Pancreas (tissue), 10 donors: ENCODE measurements at regions not wholly inside any gene's neighbourhood (a gene's known extent, or its start where the extent isn't known, plus 50 kb on each side); places are given as distances from the start of the nearest gene placed in this dataset.

Source experiments
- ATAC-seq, 4 donors: fragments of 200-7000 bp; cut with Tn5 transposase; one replicate each; pipeline versions ENCODE4 v1.8.0 to v1.9.1; 2020; ENCODE audit warnings: mild to moderate bottlenecking in 4 of 4, moderate library complexity in 4 of 4
- DNase-seq, 6 donors: peaks; one replicate each; pipeline ENCODE4 v3.0.0-alpha.2; 2020
- FAIRE-seq: peaks from 2 replicates; lab custom pipeline; 2012; peaks lifted over from hg19 to GRCh38; lab: Jason Lieb, UNC
- H3K27ac ChIP-seq, 4 donors: fragments of 200-600 bp; sonication (generic); 1 replicate in 3 of 4; 2 replicates in 1 of 4; pipeline versions ENCODE4 v1.5.0 to v1.8.0; 2020
- H3K27me3 ChIP-seq, 4 donors: fragments of 200-600 bp; one replicate each; pipeline ENCODE4 v1.8.0; 2021
- H3K36me3 ChIP-seq, 3 donors: fragments of 200-600 bp; sonication (generic) in 1 of 3; one replicate each; pipeline versions ENCODE4 v1.5.0 to v1.8.0; 2020 to 2021
- H3K4me1 ChIP-seq, 3 donors: fragments of 200-600 bp; one replicate each; pipeline ENCODE4 v1.8.0; 2021
- H3K4me3 ChIP-seq, 4 donors: fragments of 200-600 bp; sonication (generic) in 2 of 4; one replicate each; pipeline versions ENCODE4 v1.5.0 to v1.8.0; 2020 to 2021
- H3K9me3 ChIP-seq, 4 donors: fragments of 200-600 bp; one replicate each; pipeline ENCODE4 v1.8.0; 2021
- WGBS, 2 donors: extraction: QIAGEN DNeasy Blood & Tissue Kit; methylation state at CpG; one replicate each; pipeline ENCODE4 v1.1.7; 2013; 5-methylcytosine and 5-hydroxymethylcytosine counted together
- intact Hi-C, 3 donors: fragments of 100-400 bp; cut with DNase I; formaldehyde crosslinking; loops; one replicate each; pipeline versions ENCODE4 v1.11.1 to v1.14.2; 2022
- TF ChIP-seq, protein P1 (sequence below), 4 donors: fragments of 200-600 bp; sonication (generic) in 3 of 4; IDR thresholded peaks; one replicate each; pipeline versions ENCODE4 v1.5.0 to v1.8.0; 2021; ENCODE audit warnings: antibody characterized with exemption in 4 of 4
- donor health status: healthy with polysubstance abuse.
- donor health status: DM: no; HTN: no; CAD: no; lungs with moderate emphysema.
- donor health status: DM: no; HTN: no; CAD: no.
- donor health status: control.
- donor health status: control.
- donor health status: Bipolar disorder and iron deficiency.
- donor health status: DM: yes; HTN: yes; CAD: no.
- donor health status: DM: no; HTN: no; CAD: no.
- donor health status: DM: no; HTN: no; CAD: no.
- donor health status: DM: yes; HTN: yes; CAD: no.

DNA sequence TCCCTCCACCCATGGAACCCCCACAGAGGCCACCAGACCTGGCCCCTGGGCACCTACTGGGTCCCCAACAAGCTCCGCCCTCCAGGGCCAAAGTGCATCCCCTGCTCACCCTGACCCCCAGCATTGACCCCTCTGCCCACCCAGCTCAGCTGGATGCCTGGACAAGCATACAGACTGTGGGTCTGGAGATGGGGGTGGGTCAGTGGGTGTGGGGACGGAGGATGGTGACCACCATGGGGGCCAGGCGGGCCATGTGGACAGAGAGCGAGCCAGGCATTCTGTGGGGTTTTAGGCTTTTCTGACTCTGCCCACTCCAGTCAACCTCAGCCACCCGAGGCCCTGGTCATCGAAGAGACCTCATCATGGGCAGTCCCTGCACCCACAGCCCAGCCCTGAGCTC lies 183.7 kb downstream of the BRD1 start:
- H3K4me1 ChIP-seq, result peaks cover 0 to 5% (median 3%) of the 10 kb centered on the region in 3 donors
- peaks cover 0 to 4% (median 0%) of the 10 kb centered on the region in 4 donors for H3K27me3 ChIP-seq
- peak in 2 of 6 donors; percentile 19 to 58 for DNase-seq
- intact Hi-C loops, result no loop called here
- TF ChIP-seq, protein P1, sequence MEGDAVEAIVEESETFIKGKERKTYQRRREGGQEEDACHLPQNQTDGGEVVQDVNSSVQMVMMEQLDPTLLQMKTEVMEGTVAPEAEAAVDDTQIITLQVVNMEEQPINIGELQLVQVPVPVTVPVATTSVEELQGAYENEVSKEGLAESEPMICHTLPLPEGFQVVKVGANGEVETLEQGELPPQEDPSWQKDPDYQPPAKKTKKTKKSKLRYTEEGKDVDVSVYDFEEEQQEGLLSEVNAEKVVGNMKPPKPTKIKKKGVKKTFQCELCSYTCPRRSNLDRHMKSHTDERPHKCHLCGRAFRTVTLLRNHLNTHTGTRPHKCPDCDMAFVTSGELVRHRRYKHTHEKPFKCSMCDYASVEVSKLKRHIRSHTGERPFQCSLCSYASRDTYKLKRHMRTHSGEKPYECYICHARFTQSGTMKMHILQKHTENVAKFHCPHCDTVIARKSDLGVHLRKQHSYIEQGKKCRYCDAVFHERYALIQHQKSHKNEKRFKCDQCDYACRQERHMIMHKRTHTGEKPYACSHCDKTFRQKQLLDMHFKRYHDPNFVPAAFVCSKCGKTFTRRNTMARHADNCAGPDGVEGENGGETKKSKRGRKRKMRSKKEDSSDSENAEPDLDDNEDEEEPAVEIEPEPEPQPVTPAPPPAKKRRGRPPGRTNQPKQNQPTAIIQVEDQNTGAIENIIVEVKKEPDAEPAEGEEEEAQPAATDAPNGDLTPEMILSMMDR (IDR thresholded peaks at IDR 0.05), result no peak
- no peak for FAIRE-seq
- 91 to 99% methylated on average over 6 of the region's 6 CpGs for WGBS, 2 donors
- no peak overlapping the region for H3K4me3 ChIP-seq
- H3K27ac ChIP-seq, result no peak overlapping the region
- no peaks in the 10 kb centered on the region for H3K9me3 ChIP-seq
- no peaks in the 10 kb centered on the region for H3K36me3 ChIP-seq
- no peak for ATAC-seq

DNA sequence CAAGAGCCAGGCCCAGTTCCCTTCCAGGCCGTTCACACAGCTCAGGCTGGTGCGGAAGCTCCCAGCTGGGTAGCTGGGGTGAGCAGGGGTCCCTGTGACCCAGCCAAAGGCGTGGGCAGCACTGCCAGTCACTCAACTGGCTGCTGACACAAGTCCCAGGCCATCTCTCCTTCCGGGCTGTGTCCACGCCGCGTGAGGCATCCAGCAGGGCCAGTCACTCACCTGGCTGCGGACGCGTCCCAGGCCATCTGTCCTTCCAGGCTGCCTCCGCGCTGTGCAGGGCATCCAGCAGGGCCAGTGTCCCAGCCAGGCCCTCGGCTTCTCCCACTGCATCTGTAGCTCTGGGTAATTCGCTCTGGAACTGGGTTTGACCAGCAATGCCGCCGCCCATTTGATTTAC lies 184.2 kb downstream of the BRD1 start:
- Histone ChIP-seq H3K4me3 (no peak overlapping the region), H3K9me3 (no peaks in the 10 kb centered on the region), H3K36me3 (no peaks in the 10 kb centered on the region), H3K27ac (no peak overlapping the region), H3K27me3 (peaks cover 0 to 4% (median 0%) of the 10 kb centered on the region in 4 donors), H3K4me1 (peaks cover 0 to 5% (median 3%) of the 10 kb centered on the region in 3 donors)
- FAIRE-seq (no peak), DNase-seq (peak in 2 of 6 donors; percentile 14 to 46), ATAC-seq (no peak)
- TF ChIP-seq, protein P1 (IDR thresholded peaks at IDR 0.05), result no peak
- intact Hi-C loops, result no loop called here
- 93 to 95% methylated on average over 16 of the region's 16 CpGs for WGBS, 2 donors

- Histone ChIP-seq H3K4me1 (peaks cover 0 to 5% (median 3%) of the 10 kb centered on the region in 3 donors), H3K27me3 (no peaks in the 10 kb centered on the region), H3K4me3 (no peak overlapping the region), H3K9me3 (no peaks in the 10 kb centered on the region), H3K36me3 (no peaks in the 10 kb centered on the region), H3K27ac (no peak overlapping the region)
- TF ChIP-seq, protein P1 (IDR thresholded peaks at IDR 0.05), result no peak
- intact Hi-C loops, result no loop called here
- DNase-seq (peak in 2 of 6 donors; percentile 33 to 75), ATAC-seq (no peak), FAIRE-seq (no peak)
- WGBS, 2 donors, result 78 to 85% methylated on average over 8 of the region's 8 CpGs
Measured at GRCh38 chr22:49642741-49643140, 184.9 kb downstream of the BRD1 start.

- H3K4me1 ChIP-seq, result peaks cover 0 to 5% (median 3%) of the 10 kb centered on the region in 3 donors
- FAIRE-seq (no peak), DNase-seq (peak in 4 of 6 donors; percentile 31 to 76 (median 46)), ATAC-seq (peak; percentile 53 to 66 (median 54))
- no peaks in the 10 kb centered on the region for H3K9me3 ChIP-seq
- H3K4me3 ChIP-seq, result no peak overlapping the region
- TF ChIP-seq, protein P1 (IDR thresholded peaks at IDR 0.05), result no peak
- intact Hi-C loops, result no loop called here
- no peaks in the 10 kb centered on the region for H3K27me3 ChIP-seq
- H3K27ac ChIP-seq, result no peak overlapping the region
- 67 to 72% methylated on average over 7 of the region's 7 CpGs for WGBS, 2 donors
- no peaks in the 10 kb centered on the region for H3K36me3 ChIP-seq
Measured at GRCh38 chr22:49642331-49642730, 185.3 kb downstream of the BRD1 start.

- Histone ChIP-seq H3K4me3 (no peak overlapping the region), H3K36me3 (no peaks in the 10 kb centered on the region), H3K27me3 (no peaks in the 10 kb centered on the region), H3K4me1 (peaks cover 0 to 5% (median 3%) of the 10 kb centered on the region in 3 donors), H3K9me3 (no peaks in the 10 kb centered on the region), H3K27ac (no peak overlapping the region)
- TF ChIP-seq, protein P1 (IDR thresholded peaks at IDR 0.05), result no peak
- intact Hi-C loops, result no loop called here
- ATAC-seq, result peak; percentile 84 to 95 (median 88)
- WGBS, 2 donors, result 42 to 45% methylated on average over 12 of the region's 12 CpGs
- DNase-seq, result peak; percentile 65 to 93 (median 81)
- FAIRE-seq, result no peak
Measured at GRCh38 chr22:49641770-49642313, 185.8 kb downstream of the BRD1 start.
